Fibroblast of skin of left quadriceps (primary cell): ENCODE measurements at regions not wholly inside any gene's neighbourhood (a gene's known extent, or its start where the extent isn't known, plus 50 kb on each side); places are given as distances from the start of the nearest gene placed in this dataset.

Source experiments
- DNase-seq, 2 experiments: peaks; one replicate each; pipeline ENCODE4 v3.0.0-alpha.2; 2013; ENCODE audit warnings: low read depth in 2 of 2

GRCh38 chr4:24637173-24637572 lies 52.8 kb upstream of the DHX15 start:
- DNase-seq: no peak

GRCh38 chr4:24638396-24638875 lies 54.1 kb upstream of the DHX15 start:
- DNase-seq: no peak

- DNase-seq: no peak
These were observed 55.4 kb upstream of the DHX15 start for GRCh38 chr4:24639714-24640113.

GRCh38 chr4:24640366-24640765 lies 56.0 kb upstream of the DHX15 start:
- no peak for DNase-seq

- DNase-seq: peak; percentile 48 to 57
These were observed 58.7 kb upstream of the DHX15 start for GRCh38 chr4:24642981-24643547.

- DNase-seq: no peak
These were observed 59.6 kb upstream of the DHX15 start for GRCh38 chr4:24643774-24644520.

- DNase-seq: no peak
These were observed 60.8 kb upstream of the DHX15 start for GRCh38 chr4:24644983-24645764.

- DNase-seq: no peak
These were observed 61.6 kb upstream of the DHX15 start for GRCh38 chr4:24645765-24646550.

GRCh38 chr4:24646798-24647460 lies 62.6 kb upstream of the DHX15 start:
- DNase-seq: no peak

GRCh38 chr4:24650849-24651640 lies 66.7 kb upstream of the DHX15 start:
- DNase-seq: no peak

- no peak for DNase-seq
These were observed 71.0 kb upstream of the DHX15 start for GRCh38 chr4:24655326-24655725.

GRCh38 chr4:24655971-24656370 lies 71.6 kb upstream of the DHX15 start:
- no peak for DNase-seq

- DNase-seq: no peak
These were observed 72.6 kb upstream of the DHX15 start for GRCh38 chr4:24656906-24657305.

GRCh38 chr4:24657768-24658617 lies 73.6 kb upstream of the DHX15 start:
- no peak for DNase-seq

GRCh38 chr4:24659241-24659961 lies 75.0 kb upstream of the DHX15 start:
- DNase-seq: no peak

GRCh38 chr4:24662056-24662455 lies 77.7 kb upstream of the DHX15 start:
- DNase-seq: no peak

- no peak for DNase-seq
These were observed 78.2 kb upstream of the DHX15 start for GRCh38 chr4:24662542-24662941.

- DNase-seq: peak; percentile 40 to 49
These were observed 80.6 kb upstream of the DHX15 start for GRCh38 chr4:24664956-24665355.

GRCh38 chr4:24666316-24666715 lies 82.0 kb upstream of the DHX15 start:
- no peak for DNase-seq
